ENCODE measurements at regions not wholly inside any gene's neighbourhood (a gene's known extent, or its start where the extent isn't known, plus 50 kb on each side); places are given as distances from the start of the nearest gene placed in this dataset.
A peak's percentile ranks its signal among the peaks of the same experiment; 100 is the strongest.

DNA sequence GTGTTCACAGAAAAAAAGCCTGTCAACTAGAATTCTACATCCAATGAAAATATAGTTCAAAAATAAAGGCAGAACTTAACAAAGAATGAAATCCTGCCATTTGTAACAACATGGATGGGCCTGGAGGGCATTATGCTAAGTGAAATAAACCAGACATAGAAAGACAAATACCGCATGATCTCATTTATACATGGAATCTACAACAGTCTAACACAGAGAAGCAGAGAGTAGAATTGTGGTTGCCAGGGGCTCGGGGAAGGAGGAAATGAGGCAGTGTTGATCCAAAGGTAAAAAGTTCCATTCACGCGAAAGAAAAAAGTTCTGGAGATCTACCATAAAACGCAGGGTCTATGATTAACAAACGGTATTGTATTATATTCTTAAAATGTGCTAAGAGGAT is 282.6 kb downstream of the MRPL39 start:
- Histone ChIP-seq H3K27me3 (ENCODE audit: control insufficient read depth in 2 of 2, insufficient read depth in 2 of 2, low read length in 2 of 2) (no peaks in the 10 kb centered on the region), H3K36me3 (ENCODE audit: control insufficient read depth in 2 of 2, extremely low read depth in 1 of 2, insufficient read depth in 2 of 2, low read length in 2 of 2) (no peaks in the 10 kb centered on the region), H3K4me3 (replicated peaks in 1 of 3; ENCODE audit: insufficient read depth in 1 of 3, low read depth in 1 of 3, low read length in 3 of 3) (no peak overlapping the region), H3K4me2 (ENCODE audit: insufficient read depth, low read length) (no peak overlapping the region), H3K27ac (ENCODE audit: insufficient read depth, low read depth, low read length) (no peak overlapping the region), H4K20me1 (replicated peaks; ENCODE audit: control insufficient read depth, extremely low read depth, insufficient read depth, low read length) (no peaks in the 10 kb centered on the region), H3K4me1 (ENCODE audit: control insufficient read depth, extremely low read depth, insufficient read depth, low read length) (no peaks in the 10 kb centered on the region), H3K9ac (replicated peaks; ENCODE audit: extremely low read depth, insufficient read depth, low read length) (no peak overlapping the region), H3K79me2 (ENCODE audit: control insufficient read depth, insufficient read depth, low read length) (no peaks in the 10 kb centered on the region), H3K9me1 (replicated peaks; ENCODE audit: control insufficient read depth, extremely low read depth, insufficient read depth, low read length) (no peaks in the 10 kb centered on the region), H3K9me3 (replicated peaks; ENCODE audit: control insufficient read depth, insufficient read depth, low read length) (no peaks in the 10 kb centered on the region), H2AFZ (ENCODE audit: low read depth, low read length) (no peak overlapping the region)
- dilution Hi-C loops (cut with MboI; ENCODE audit: extremely low pct_ligation_motif_present, low sequenced_read_pairs) (no loop called here), intact Hi-C loops (cut with micrococcal nuclease) (no loop called here)
- ChIA-PET CTCF (no interaction called here), POLR2A (no interaction called here)
- no TSS peak for BruUV-seq (replicated peaks)
- no peak for DNase-seq (ENCODE audit: low read depth, low spot score)
- no peak for FAIRE-seq
- TF ChIP-seq POLR2A (IDR thresholded peaks at IDR 0.05; ENCODE audit: low read depth, low read length) (no peak), EZH2 (IDR thresholded peaks at IDR 0.05; ENCODE audit: borderline replicate concordance, low read depth, low read length, severe bottlenecking) (no peak), MYC (IDR thresholded peaks at IDR 0.05; ENCODE audit: low read depth, low read length) (no peak), POLR2AphosphoS5 (IDR thresholded peaks at IDR 0.05; ENCODE audit: insufficient read depth, low read depth, low read length) (no peak), JUN (IDR thresholded peaks at IDR 0.05; ENCODE audit: borderline replicate concordance, insufficient read depth, insufficient read length, low read depth) (no peak)

GRCh38 chr21:25323356-25323949 is 283.8 kb downstream of the MRPL39 start:
- CTCF ChIA-PET = no interaction called here
- DNase-seq (ENCODE audit: low read depth, low spot score) = peak; percentile 17
- BruUV-seq (replicated peaks) = no TSS peak

More at GRCh38 chr21:25323356-25323949, 283.8 kb downstream of the MRPL39 start:
- Histone ChIP-seq H4K20me1 (replicated peaks; ENCODE audit: control insufficient read depth, extremely low read depth, insufficient read depth, low read length) (no peaks in the 10 kb centered on the region), H2AFZ (ENCODE audit: low read depth, low read length) (no peak overlapping the region), H3K27ac (ENCODE audit: insufficient read depth, low read depth, low read length) (no peak overlapping the region), H3K9ac (replicated peaks; ENCODE audit: extremely low read depth, insufficient read depth, low read length) (no peak overlapping the region), H3K9me3 (replicated peaks; ENCODE audit: control insufficient read depth, insufficient read depth, low read length) (no peaks in the 10 kb centered on the region), H3K4me2 (ENCODE audit: insufficient read depth, low read length) (no peak overlapping the region), H3K27me3 (ENCODE audit: control insufficient read depth in 2 of 2, insufficient read depth in 2 of 2, low read length in 2 of 2) (no peaks in the 10 kb centered on the region), H3K4me3 (replicated peaks in 1 of 3; ENCODE audit: insufficient read depth in 1 of 3, low read depth in 1 of 3, low read length in 3 of 3) (no peak overlapping the region), H3K9me1 (replicated peaks; ENCODE audit: control insufficient read depth, extremely low read depth, insufficient read depth, low read length) (no peaks in the 10 kb centered on the region), H3K4me1 (ENCODE audit: control insufficient read depth, extremely low read depth, insufficient read depth, low read length) (no peaks in the 10 kb centered on the region), H3K79me2 (ENCODE audit: control insufficient read depth, insufficient read depth, low read length) (no peaks in the 10 kb centered on the region), H3K36me3 (ENCODE audit: control insufficient read depth in 2 of 2, extremely low read depth in 1 of 2, insufficient read depth in 2 of 2, low read length in 2 of 2) (no peaks in the 10 kb centered on the region)
- intact Hi-C loops (cut with micrococcal nuclease) (no loop called here), dilution Hi-C loops (cut with MboI; ENCODE audit: extremely low pct_ligation_motif_present, low sequenced_read_pairs) (no loop called here)
- FAIRE-seq = no peak
- no peak for TF ChIP-seq MAX (IDR thresholded peaks at IDR 0.05; ENCODE audit: insufficient read depth, insufficient read length)
- TF ChIP-seq GATA2 (IDR thresholded peaks at IDR 0.05; ENCODE audit: insufficient read depth, insufficient read length, low read depth, low read length) = no peak
- TF ChIP-seq, protein P1, sequence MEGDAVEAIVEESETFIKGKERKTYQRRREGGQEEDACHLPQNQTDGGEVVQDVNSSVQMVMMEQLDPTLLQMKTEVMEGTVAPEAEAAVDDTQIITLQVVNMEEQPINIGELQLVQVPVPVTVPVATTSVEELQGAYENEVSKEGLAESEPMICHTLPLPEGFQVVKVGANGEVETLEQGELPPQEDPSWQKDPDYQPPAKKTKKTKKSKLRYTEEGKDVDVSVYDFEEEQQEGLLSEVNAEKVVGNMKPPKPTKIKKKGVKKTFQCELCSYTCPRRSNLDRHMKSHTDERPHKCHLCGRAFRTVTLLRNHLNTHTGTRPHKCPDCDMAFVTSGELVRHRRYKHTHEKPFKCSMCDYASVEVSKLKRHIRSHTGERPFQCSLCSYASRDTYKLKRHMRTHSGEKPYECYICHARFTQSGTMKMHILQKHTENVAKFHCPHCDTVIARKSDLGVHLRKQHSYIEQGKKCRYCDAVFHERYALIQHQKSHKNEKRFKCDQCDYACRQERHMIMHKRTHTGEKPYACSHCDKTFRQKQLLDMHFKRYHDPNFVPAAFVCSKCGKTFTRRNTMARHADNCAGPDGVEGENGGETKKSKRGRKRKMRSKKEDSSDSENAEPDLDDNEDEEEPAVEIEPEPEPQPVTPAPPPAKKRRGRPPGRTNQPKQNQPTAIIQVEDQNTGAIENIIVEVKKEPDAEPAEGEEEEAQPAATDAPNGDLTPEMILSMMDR (IDR thresholded peaks at IDR 0.05; ENCODE audit: extremely low read depth in 1 of 2, insufficient read depth in 1 of 2, low read depth in 1 of 2, low read length in 2 of 2) = no peak
- no peak for TF ChIP-seq MYC (IDR thresholded peaks at IDR 0.05; ENCODE audit: low read depth, low read length)
- no peak for TF ChIP-seq EZH2 (IDR thresholded peaks at IDR 0.05; ENCODE audit: borderline replicate concordance, low read depth, low read length, severe bottlenecking)
- no peak for TF ChIP-seq FOS (IDR thresholded peaks at IDR 0.05; ENCODE audit: borderline replicate concordance, insufficient read depth, low read length)
- TF ChIP-seq JUN (IDR thresholded peaks at IDR 0.05; ENCODE audit: borderline replicate concordance, insufficient read depth, insufficient read length, low read depth) = no peak
- TF ChIP-seq POLR2A (IDR thresholded peaks at IDR 0.05; ENCODE audit: low read depth, low read length) = no peak
- no peak for TF ChIP-seq POLR2AphosphoS5 (IDR thresholded peaks at IDR 0.05; ENCODE audit: insufficient read depth, low read depth, low read length)
- POLR2A ChIA-PET = no interaction called here

Measured in endothelial cell of umbilical vein (primary cell).